ENCODE measurements at regions not wholly inside any gene's neighbourhood (a gene's known extent, or its start where the extent isn't known, plus 50 kb on each side); places are given as distances from the start of the nearest gene placed in this dataset.

DNA sequence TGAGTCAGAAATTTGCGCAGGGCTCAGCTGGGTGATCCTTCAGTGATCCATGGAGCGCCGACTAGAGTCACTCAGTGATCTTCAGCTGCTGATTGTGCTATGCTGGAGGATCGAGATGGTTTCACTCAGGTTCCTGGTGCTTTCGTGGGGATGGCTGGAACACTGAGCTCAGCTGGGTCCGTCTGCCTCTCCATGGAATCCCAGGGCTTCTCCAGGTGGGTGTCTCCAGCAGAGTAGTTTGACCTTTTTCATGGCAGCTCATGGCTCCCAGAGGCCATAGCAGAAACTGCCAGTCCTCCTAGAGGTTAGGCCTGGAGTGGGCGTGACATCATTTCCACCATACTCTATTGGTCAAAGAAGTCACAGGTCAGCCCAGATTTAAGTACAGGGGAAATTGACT lies 88.8 kb upstream of the SIRPA start:
- TF ChIP-seq POLR2A (IDR thresholded peaks at IDR 0.05) (no peak), POLR2AphosphoS5 (IDR thresholded peaks at IDR 0.05) (no peak)
- TF ChIP-seq, protein P1, sequence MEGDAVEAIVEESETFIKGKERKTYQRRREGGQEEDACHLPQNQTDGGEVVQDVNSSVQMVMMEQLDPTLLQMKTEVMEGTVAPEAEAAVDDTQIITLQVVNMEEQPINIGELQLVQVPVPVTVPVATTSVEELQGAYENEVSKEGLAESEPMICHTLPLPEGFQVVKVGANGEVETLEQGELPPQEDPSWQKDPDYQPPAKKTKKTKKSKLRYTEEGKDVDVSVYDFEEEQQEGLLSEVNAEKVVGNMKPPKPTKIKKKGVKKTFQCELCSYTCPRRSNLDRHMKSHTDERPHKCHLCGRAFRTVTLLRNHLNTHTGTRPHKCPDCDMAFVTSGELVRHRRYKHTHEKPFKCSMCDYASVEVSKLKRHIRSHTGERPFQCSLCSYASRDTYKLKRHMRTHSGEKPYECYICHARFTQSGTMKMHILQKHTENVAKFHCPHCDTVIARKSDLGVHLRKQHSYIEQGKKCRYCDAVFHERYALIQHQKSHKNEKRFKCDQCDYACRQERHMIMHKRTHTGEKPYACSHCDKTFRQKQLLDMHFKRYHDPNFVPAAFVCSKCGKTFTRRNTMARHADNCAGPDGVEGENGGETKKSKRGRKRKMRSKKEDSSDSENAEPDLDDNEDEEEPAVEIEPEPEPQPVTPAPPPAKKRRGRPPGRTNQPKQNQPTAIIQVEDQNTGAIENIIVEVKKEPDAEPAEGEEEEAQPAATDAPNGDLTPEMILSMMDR (IDR thresholded peaks at IDR 0.05) = no peak

Data from prostate gland (tissue), 2 donors.